HCT116 (cell line): ENCODE measurements at regions not wholly inside any gene's neighbourhood (a gene's known extent, or its start where the extent isn't known, plus 50 kb on each side); places are given as distances from the start of the nearest gene placed in this dataset.

Experiments used
- ATAC-seq: fragments of 200-7000 bp; cut with Tn5 transposase; 2 replicates; pipeline ENCODE4 v1.9.1; 2020; ENCODE audit warnings: mild to moderate bottlenecking, moderate library complexity
- BruUV-seq: library from RNA; stranded (reverse); fragments of 400-500 nt; replicated peaks from 2 replicates; lab custom pipeline; 2021; lab: Mats Ljungman, UMichigan
- CTCF ChIA-PET: fragments of 300-600 bp; sonication (Branson Sonifier 250); formaldehyde crosslinking; loops from one replicate; lab custom pipeline; 2021; ENCODE audit warnings: antibody characterized with exemption; lab: Charles Lee
- POLR2A ChIA-PET: fragments of 300-600, 350-600 bp; sonication (Branson Sonifier 250); formaldehyde crosslinking; loops from one replicate; lab custom pipeline; 2021; ENCODE audit warnings: antibody characterized with exemption; lab: Charles Lee
- RAD21 ChIA-PET, 2 experiments: fragments of 300-600 bp; sonication (Branson Sonifier 250); formaldehyde crosslinking; loops; one replicate each; lab custom pipeline; 2023; ENCODE audit warnings: low total read pairs in 2 of 2; ENCODE audit not compliant: uncharacterized antibody in 2 of 2, unreplicated experiment in 2 of 2, low non-redundant PET in 1 of 2; lab: Charles Lee
- DNase-seq: peaks from one replicate; pipeline ENCODE4 v3.0.0-alpha.2; 2010; ENCODE audit warnings: low read depth, low spot score
- H2AFZ ChIP-seq: fragments of 200-600 bp; shearing (Covaris generic), sonication (generic); 2 replicates; pipeline ENCODE4 v1.6.1; 2017; ENCODE audit warnings: low read depth, mixed run types, mixed read lengths, antibody characterized with exemption, low read length; ENCODE audit not compliant: poor library complexity, severe bottlenecking
- H3K27ac ChIP-seq: 2 replicates; pipeline ENCODE4 v1.5.1; 2012; ENCODE audit warnings: low read depth, low read length
- H3K27me3 ChIP-seq: fragments of 200-600 bp; sonication (generic); 2 replicates; pipeline ENCODE4 v1.6.1; 2016; ENCODE audit warnings: mixed run types, low read length, mixed read lengths; ENCODE audit not compliant: insufficient read depth
- H3K36me3 ChIP-seq, 2 experiments: fragments of 200-500 bp in 1 of 2; fragments of 200-600 bp in 1 of 2; sonication (Bioruptor generic) in 1 of 2; sonication (generic) in 1 of 2; 2 replicates each; pipeline versions ENCODE4 v1.5.1 to v1.6.1; 2014 to 2016; ENCODE audit warnings: low read length in 2 of 2, inconsistent platforms in 1 of 2, mixed read lengths in 1 of 2, mixed run types in 1 of 2; ENCODE audit not compliant: insufficient read depth in 2 of 2, control insufficient read depth in 1 of 2
- H3K4me1 ChIP-seq, 2 experiments: fragments of 200-600 bp in 1 of 2; sonication (generic) in 1 of 2; 2 replicates each; pipeline versions ENCODE4 v1.5.1 to v1.6.1; 2012 to 2017; ENCODE audit warnings: low read length in 2 of 2, inconsistent platforms in 1 of 2, mild to moderate bottlenecking in 1 of 2, mixed read lengths in 1 of 2, mixed run types in 1 of 2, moderate library complexity in 1 of 2; ENCODE audit not compliant: insufficient read depth in 2 of 2, control insufficient read depth in 1 of 2
- H3K4me2 ChIP-seq: fragments of 200-600 bp; sonication (generic); 2 replicates; pipeline ENCODE4 v1.6.1; 2017; ENCODE audit warnings: mixed run types, low read length, mixed read lengths
- H3K4me3 ChIP-seq, 2 experiments: fragments of 200-600 bp in 1 of 2; sonication (generic) in 1 of 2; replicated peaks in 1 of 2; 2 replicates each; pipeline ENCODE4 v1.5.1; 2011 to 2016; ENCODE audit warnings: low read length in 2 of 2, control low read depth in 1 of 2, low read depth in 1 of 2, mild to moderate bottlenecking in 1 of 2, mixed read lengths in 1 of 2, mixed run types in 1 of 2
- H3K79me2 ChIP-seq: fragments of 200-600 bp; sonication (generic); 2 replicates; pipeline ENCODE4 v1.6.1; 2017; ENCODE audit warnings: mild to moderate bottlenecking, mixed run types, low read length, moderate library complexity, mixed read lengths; ENCODE audit not compliant: insufficient read depth
- H3K9ac ChIP-seq: fragments of 200-600 bp; sonication (generic); 2 replicates; pipeline ENCODE4 v1.6.1; 2016; ENCODE audit warnings: low read length, mixed read lengths
- H3K9me2 ChIP-seq: fragments of 200-600 bp; sonication (generic), shearing (Covaris generic); 2 replicates; pipeline ENCODE4 v1.6.1; 2017; ENCODE audit warnings: mixed run types, mild to moderate bottlenecking, moderate library complexity; ENCODE audit not compliant: insufficient read depth
- H3K9me3 ChIP-seq, 2 experiments: fragments of 200-500 bp in 1 of 2; fragments of 200-600 bp in 1 of 2; sonication (Bioruptor generic) in 1 of 2; sonication (generic) in 1 of 2; 2 replicates each; pipeline ENCODE4 v1.6.1; 2014 to 2017; ENCODE audit warnings: low read length in 2 of 2, mixed read lengths in 2 of 2, inconsistent platforms in 1 of 2, low read depth in 1 of 2, mild to moderate bottlenecking in 1 of 2, mixed run types in 1 of 2, moderate library complexity in 1 of 2; ENCODE audit not compliant: control insufficient read depth in 1 of 2, insufficient read depth in 1 of 2
- H4K20me1 ChIP-seq: fragments of 200-600 bp; sonication (generic), shearing (Covaris generic); 2 replicates; pipeline ENCODE4 v1.6.1; 2017; ENCODE audit warnings: mixed run types, mild to moderate bottlenecking, moderate library complexity; ENCODE audit not compliant: insufficient read depth
- CBX3 ChIP-seq: IDR thresholded peaks from 2 replicates; pipeline ENCODE4 v1.6.1; 2012; ENCODE audit warnings: low read depth
- CEBPB ChIP-seq: IDR thresholded peaks from 2 replicates; pipeline ENCODE4 v1.6.1; 2012; ENCODE audit warnings: low read depth
- EGR1 ChIP-seq: IDR thresholded peaks from 2 replicates; pipeline ENCODE4 v1.6.1; 2012; ENCODE audit warnings: low read depth
- ELF1 ChIP-seq: IDR thresholded peaks from 2 replicates; pipeline ENCODE4 v1.6.1; 2012; ENCODE audit warnings: low read depth, borderline replicate concordance
- FOSL1 ChIP-seq: IDR thresholded peaks from 2 replicates; pipeline ENCODE4 v1.6.1; 2012; ENCODE audit warnings: low read depth
- POLR2A ChIP-seq: IDR thresholded peaks from 2 replicates; pipeline ENCODE4 v1.7.0; 2011; ENCODE audit warnings: borderline replicate concordance; ENCODE audit not compliant: insufficient read depth, insufficient read length; ENCODE audit errors: extremely low read depth
- RAD21 ChIP-seq: IDR thresholded peaks from 2 replicates; pipeline ENCODE4 v1.6.1; 2012; ENCODE audit warnings: low read depth, mild to moderate bottlenecking
- SIN3A ChIP-seq: IDR thresholded peaks from 2 replicates; pipeline ENCODE4 v1.6.1; 2012; ENCODE audit warnings: low read depth
- SP1 ChIP-seq: IDR thresholded peaks from 2 replicates; pipeline ENCODE4 v1.6.1; 2012; ENCODE audit warnings: low read depth
- SRF ChIP-seq: IDR thresholded peaks from 2 replicates; pipeline ENCODE4 v1.6.1; 2012; ENCODE audit warnings: low read depth
- YY1 ChIP-seq: IDR thresholded peaks from 2 replicates; pipeline ENCODE4 v1.6.1; 2011; ENCODE audit warnings: low read length, low read depth, moderate library complexity, mild to moderate bottlenecking; ENCODE audit not compliant: insufficient replicate concordance; ENCODE audit errors: extremely low read depth
- ZFX ChIP-seq: fragments of 450-650 bp; IDR thresholded peaks from 2 replicates; pipeline ENCODE4 v1.6.1; 2017
- ZNF274 ChIP-seq: fragments of 200-500 bp; sonication (Bioruptor generic); IDR thresholded peaks from 2 replicates; pipeline ENCODE4 v1.6.1; 2014; ENCODE audit warnings: mild to moderate bottlenecking, low read depth, low read length, inconsistent platforms
- intact Hi-C: fragments of 100-400 bp; cut with micrococcal nuclease; formaldehyde crosslinking; loops from 2 replicates; pipeline ENCODE4 v1.10.0; 2022
- TF ChIP-seq, protein P1 (sequence below): IDR thresholded peaks from 2 replicates; pipeline ENCODE4 v1.6.1; 2011; ENCODE audit warnings: mild to moderate bottlenecking, low read length, moderate library complexity; ENCODE audit not compliant: insufficient replicate concordance; ENCODE audit errors: extremely low read depth
- TF ChIP-seq, protein P2 (sequence below): IDR thresholded peaks from 2 replicates; pipeline ENCODE4 v1.6.1; 2012
- TF ChIP-seq, protein P3 (sequence below): IDR thresholded peaks from 2 replicates; pipeline ENCODE4 v1.6.1; 2012; ENCODE audit warnings: low read depth
- TF ChIP-seq, protein P4 (sequence below): IDR thresholded peaks from 2 replicates; pipeline ENCODE4 v1.6.1; 2012

DNA sequence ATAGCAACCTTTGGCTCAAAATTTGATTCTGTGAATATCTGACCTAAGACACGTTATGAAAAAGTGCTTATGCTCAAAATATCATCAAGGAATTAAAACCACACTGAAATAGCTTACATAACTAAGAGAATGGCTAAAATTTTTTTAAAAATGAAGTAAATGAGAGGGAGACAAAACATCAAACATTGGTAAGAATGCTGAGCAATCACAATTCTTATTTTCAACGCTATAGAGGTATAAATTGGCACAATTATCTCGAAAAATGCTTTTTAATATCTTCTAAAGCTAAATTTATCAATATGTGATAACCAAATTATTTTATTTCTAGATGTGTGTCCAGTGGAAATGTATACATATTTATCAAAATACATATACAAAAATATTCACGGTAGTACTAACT lies 381.3 kb downstream of the ANXA1 start:
- Histone ChIP-seq H4K20me1 (no peaks in the 10 kb centered on the region), H3K79me2 (no peaks in the 10 kb centered on the region), H3K4me3 (no peak overlapping the region), H3K9me2 (no peaks in the 10 kb centered on the region), H3K9me3 (no peaks in the 10 kb centered on the region), H3K4me2 (no peak overlapping the region), H3K27me3 (peaks cover 6% of the 10 kb centered on the region; the same call in 1 of the 2 replicates)
- POLR2A ChIA-PET: no interaction called here
- BruUV-seq: no TSS peak
- no peak for DNase-seq
- TF ChIP-seq, protein P1, sequence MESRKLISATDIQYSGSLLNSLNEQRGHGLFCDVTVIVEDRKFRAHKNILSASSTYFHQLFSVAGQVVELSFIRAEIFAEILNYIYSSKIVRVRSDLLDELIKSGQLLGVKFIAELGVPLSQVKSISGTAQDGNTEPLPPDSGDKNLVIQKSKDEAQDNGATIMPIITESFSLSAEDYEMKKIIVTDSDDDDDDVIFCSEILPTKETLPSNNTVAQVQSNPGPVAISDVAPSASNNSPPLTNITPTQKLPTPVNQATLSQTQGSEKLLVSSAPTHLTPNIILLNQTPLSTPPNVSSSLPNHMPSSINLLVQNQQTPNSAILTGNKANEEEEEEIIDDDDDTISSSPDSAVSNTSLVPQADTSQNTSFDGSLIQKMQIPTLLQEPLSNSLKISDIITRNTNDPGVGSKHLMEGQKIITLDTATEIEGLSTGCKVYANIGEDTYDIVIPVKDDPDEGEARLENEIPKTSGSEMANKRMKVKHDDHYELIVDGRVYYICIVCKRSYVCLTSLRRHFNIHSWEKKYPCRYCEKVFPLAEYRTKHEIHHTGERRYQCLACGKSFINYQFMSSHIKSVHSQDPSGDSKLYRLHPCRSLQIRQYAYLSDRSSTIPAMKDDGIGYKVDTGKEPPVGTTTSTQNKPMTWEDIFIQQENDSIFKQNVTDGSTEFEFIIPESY: no peak
- TF ChIP-seq YY1 (no peak), ELF1 (no peak), FOSL1 (no peak), CBX3 (no peak), EGR1 (no peak), SP1 (no peak), ZNF274 (no peak), SIN3A (no peak), POLR2A (no peak), SRF (no peak), CEBPB (no peak), RAD21 (no peak), ZFX (no peak)
- TF ChIP-seq, protein P2, sequence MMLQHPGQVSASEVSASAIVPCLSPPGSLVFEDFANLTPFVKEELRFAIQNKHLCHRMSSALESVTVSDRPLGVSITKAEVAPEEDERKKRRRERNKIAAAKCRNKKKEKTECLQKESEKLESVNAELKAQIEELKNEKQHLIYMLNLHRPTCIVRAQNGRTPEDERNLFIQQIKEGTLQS: no peak
- TF ChIP-seq, protein P3, sequence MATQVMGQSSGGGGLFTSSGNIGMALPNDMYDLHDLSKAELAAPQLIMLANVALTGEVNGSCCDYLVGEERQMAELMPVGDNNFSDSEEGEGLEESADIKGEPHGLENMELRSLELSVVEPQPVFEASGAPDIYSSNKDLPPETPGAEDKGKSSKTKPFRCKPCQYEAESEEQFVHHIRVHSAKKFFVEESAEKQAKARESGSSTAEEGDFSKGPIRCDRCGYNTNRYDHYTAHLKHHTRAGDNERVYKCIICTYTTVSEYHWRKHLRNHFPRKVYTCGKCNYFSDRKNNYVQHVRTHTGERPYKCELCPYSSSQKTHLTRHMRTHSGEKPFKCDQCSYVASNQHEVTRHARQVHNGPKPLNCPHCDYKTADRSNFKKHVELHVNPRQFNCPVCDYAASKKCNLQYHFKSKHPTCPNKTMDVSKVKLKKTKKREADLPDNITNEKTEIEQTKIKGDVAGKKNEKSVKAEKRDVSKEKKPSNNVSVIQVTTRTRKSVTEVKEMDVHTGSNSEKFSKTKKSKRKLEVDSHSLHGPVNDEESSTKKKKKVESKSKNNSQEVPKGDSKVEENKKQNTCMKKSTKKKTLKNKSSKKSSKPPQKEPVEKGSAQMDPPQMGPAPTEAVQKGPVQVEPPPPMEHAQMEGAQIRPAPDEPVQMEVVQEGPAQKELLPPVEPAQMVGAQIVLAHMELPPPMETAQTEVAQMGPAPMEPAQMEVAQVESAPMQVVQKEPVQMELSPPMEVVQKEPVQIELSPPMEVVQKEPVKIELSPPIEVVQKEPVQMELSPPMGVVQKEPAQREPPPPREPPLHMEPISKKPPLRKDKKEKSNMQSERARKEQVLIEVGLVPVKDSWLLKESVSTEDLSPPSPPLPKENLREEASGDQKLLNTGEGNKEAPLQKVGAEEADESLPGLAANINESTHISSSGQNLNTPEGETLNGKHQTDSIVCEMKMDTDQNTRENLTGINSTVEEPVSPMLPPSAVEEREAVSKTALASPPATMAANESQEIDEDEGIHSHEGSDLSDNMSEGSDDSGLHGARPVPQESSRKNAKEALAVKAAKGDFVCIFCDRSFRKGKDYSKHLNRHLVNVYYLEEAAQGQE: no peak
- TF ChIP-seq, protein P4, sequence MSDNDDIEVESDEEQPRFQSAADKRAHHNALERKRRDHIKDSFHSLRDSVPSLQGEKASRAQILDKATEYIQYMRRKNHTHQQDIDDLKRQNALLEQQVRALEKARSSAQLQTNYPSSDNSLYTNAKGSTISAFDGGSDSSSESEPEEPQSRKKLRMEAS: no peak
- TF ChIP-seq, all 23 proteins: peak for 0
- H3K27ac ChIP-seq: no peak overlapping the region
- ChIA-PET CTCF (no interaction called here), RAD21 (no interaction called here)
- no peaks in the 10 kb centered on the region for H3K4me1 ChIP-seq
- no peak overlapping the region for H3K9ac ChIP-seq
- no peak for ATAC-seq
- no peaks in the 10 kb centered on the region for H3K36me3 ChIP-seq
- intact Hi-C loops: no loop called here
- no peak overlapping the region for H2AFZ ChIP-seq
